LNCAP (cell line): ENCODE measurements at regions not wholly inside any gene's neighbourhood (a gene's known extent, or its start where the extent isn't known, plus 50 kb on each side); places are given as distances from the start of the nearest gene placed in this dataset.

Source experiments
- TF ChIP-seq, protein P1 (sequence below): fragments of 450-650 bp; IDR thresholded peaks from 2 replicates; pipeline ENCODE4 v1.5.1; 2017; ENCODE audit warnings: mild to moderate bottlenecking

DNA sequence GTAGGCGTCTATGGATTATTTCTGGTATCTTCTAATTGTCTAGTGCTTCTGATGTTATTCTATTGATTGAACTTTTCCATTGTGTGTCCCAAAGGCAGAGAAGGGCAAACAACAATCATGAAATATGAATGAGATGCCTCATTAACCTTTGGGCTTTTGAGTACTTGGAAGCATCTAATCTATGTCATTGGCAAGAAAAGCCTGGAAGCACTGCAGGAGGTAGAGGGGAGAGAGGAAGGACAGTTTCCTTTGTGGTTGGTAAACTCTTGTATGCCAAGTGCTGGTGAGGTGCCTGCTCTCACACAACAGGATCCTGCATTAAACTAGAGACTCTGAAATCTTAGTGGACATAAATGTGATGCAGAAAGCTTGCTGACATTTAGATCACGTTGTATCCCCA lies 155.2 kb upstream of the TPK1 start:
- TF ChIP-seq, protein P1, sequence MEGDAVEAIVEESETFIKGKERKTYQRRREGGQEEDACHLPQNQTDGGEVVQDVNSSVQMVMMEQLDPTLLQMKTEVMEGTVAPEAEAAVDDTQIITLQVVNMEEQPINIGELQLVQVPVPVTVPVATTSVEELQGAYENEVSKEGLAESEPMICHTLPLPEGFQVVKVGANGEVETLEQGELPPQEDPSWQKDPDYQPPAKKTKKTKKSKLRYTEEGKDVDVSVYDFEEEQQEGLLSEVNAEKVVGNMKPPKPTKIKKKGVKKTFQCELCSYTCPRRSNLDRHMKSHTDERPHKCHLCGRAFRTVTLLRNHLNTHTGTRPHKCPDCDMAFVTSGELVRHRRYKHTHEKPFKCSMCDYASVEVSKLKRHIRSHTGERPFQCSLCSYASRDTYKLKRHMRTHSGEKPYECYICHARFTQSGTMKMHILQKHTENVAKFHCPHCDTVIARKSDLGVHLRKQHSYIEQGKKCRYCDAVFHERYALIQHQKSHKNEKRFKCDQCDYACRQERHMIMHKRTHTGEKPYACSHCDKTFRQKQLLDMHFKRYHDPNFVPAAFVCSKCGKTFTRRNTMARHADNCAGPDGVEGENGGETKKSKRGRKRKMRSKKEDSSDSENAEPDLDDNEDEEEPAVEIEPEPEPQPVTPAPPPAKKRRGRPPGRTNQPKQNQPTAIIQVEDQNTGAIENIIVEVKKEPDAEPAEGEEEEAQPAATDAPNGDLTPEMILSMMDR = no peak

DNA sequence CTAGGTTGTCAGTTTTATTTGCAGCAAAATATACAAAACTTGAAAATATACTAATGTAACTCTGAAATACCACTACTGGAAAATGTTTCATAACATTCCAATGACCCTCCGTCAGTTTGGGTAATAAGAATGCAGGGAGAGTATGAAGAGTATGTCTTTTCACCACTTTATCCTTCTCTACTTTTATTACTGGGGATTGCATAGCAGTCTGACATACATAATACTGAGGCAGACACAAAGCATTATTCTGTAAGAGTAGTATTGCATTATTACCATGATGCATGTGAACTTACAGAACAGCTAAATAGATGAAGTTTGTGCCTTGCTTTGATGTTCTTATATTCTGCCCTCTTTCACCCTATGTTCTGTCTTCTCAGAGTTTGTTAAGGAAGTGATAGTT lies 151.8 kb upstream of the TPK1 start:
- TF ChIP-seq, protein P1 = no peak

DNA sequence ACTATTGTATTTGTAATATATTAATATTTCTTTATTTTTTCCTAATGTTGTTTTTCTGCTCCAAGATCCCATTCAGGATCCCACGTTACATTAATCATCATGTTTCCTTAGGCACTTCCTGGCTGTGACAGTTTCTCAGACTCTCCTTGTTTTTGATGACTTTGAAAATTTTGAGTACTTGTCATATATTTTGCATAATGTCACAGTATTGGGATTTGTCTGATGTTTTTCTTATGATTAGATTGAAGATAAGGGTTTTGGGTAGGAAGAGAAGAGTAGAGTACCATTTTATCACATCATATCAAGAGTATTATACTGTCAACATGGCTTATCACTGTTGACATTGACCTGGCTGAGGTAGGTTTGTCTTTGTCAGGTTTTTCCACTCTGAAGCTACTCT lies 146.3 kb upstream of the TPK1 start:
- TF ChIP-seq, protein P1 = no peak

DNA sequence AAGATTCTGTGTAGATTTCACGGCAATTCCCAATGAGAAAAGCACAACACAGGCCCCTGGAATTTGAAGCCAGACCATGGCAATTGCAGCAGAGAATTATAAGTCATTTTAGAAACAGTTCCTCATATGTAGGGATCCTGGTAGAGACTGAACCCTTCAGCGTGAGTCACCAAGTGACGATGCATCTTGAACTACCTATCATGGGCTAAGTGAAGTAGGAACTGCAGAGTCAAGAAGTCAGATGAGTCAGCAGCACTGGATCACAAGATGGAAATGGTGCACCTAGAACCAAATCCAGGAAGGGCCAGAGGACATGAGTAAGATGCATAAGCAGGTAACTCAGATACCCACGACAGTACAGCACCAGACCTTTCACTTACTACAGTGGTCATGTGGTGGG lies 140.0 kb upstream of the TPK1 start:
- TF ChIP-seq, protein P1 = no peak

DNA sequence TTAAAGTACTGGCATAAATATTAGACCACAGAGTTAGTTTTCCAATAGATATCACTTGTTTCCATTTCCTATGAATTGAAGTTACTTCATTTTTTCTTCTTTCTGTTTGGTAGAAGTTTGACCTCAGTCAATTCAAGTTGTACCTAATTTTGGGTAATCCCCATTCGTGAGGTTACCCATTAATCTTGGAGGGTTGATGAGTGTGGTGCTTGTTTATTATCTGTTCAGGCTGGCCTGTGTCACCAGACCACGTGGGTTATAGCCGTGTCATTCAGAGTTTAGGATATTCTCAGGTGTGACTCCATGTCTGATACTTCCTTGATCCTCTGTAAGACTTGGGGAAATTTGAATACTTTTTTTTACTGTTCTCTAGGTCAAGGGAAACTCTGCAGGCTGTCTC lies 133.9 kb upstream of the TPK1 start:
- TF ChIP-seq, protein P1 = no peak

DNA sequence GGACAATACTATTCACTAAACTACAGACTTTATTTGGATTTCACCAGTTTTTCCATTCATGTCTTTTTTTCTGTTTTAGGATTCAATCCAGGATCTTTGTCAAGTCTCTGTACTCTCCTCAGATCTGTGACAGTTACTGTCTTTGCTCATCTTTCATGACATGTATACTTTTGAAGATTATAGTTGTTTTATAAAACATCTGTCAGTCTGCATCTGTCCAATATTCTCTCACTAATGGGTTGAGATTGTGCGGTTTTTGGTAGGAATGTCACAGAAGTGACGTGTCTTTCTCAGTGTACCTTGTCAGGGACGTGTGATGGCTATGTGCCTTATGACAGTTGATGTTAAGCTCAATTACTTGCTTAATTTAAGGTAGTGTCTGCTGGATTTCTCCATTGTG lies 124.9 kb upstream of the TPK1 start:
- TF ChIP-seq, protein P1 = no peak

DNA sequence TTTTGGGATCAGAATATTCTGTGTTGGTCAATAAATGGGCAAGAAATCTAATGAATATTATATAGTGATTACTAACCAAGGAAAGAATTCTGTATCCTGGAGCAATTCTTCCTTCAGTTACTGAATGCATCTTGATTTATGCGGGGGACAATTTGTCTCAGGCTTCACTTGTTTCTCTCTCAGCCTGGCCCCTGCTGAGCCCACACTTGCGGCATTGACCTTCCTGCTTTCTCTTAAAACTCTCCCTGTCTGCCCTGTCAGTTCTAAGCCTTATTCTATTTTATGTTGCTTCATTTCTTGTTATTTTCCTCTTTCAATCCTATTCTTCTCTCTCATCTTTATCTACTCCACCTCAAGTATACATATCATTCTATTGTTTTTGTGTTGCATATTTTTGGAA lies 122.1 kb upstream of the TPK1 start:
- TF ChIP-seq, protein P1 = no peak

DNA sequence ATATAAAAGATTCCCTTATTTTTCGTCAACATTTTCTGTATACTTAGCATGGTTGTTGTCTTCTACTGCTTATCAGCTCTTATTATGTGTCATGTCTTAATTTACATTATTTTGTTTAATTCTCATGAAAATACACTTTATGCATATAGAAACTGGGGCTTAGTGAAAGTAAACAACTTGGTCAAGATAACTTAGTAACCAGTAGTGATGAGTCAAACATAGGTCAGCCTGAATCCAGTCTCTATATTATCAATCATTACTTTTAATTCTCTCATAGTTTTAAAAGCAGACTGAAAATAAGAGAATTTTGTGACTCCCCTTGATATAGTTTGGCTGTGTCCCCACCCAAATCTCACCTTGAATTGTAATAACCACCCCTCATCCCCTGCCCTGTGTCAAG lies 119.6 kb upstream of the TPK1 start:
- TF ChIP-seq, protein P1 = no peak
